Mesendoderm (in vitro differentiated cells): ENCODE measurements at regions not wholly inside any gene's neighbourhood (a gene's known extent, or its start where the extent isn't known, plus 50 kb on each side); places are given as distances from the start of the nearest gene placed in this dataset.

Source experiments
- DNase-seq: peaks from one replicate; pipeline ENCODE4 v3.0.0; 2013
- H2AK5ac ChIP-seq: 2 replicates; pipeline ENCODE4 v1.6.1; 2013; ENCODE audit warnings: low read length, inconsistent platforms
- H2BK120ac ChIP-seq: 2 replicates; pipeline ENCODE4 v1.6.1; 2013; ENCODE audit warnings: low read depth, mild to moderate bottlenecking, low read length, moderate library complexity, mixed read lengths
- H2BK15ac ChIP-seq: replicated peaks from 2 replicates; pipeline ENCODE4 v1.6.1; 2013; ENCODE audit warnings: low read depth, mild to moderate bottlenecking, moderate library complexity
- H2BK5ac ChIP-seq: 2 replicates; pipeline ENCODE4 v1.6.1; 2013; ENCODE audit warnings: low read length, inconsistent platforms
- H3K18ac ChIP-seq: 2 replicates; pipeline ENCODE4 v1.6.1; 2013; ENCODE audit warnings: mild to moderate bottlenecking, low read length, mixed read lengths
- H3K23ac ChIP-seq: one replicate; pipeline ENCODE4 v1.6.1; 2013; ENCODE audit warnings: low read length
- H3K27ac ChIP-seq: 2 replicates; pipeline ENCODE4 v1.5.1; 2013; ENCODE audit warnings: low read depth, mild to moderate bottlenecking, inconsistent platforms, low read length, moderate library complexity
- H3K27me3 ChIP-seq: 2 replicates; pipeline ENCODE4 v1.6.1; 2013; ENCODE audit warnings: low read length, control low read depth, mild to moderate bottlenecking, inconsistent platforms; ENCODE audit not compliant: insufficient read depth, poor library complexity
- H3K36me3 ChIP-seq: 2 replicates; pipeline ENCODE4 v1.6.1; 2013; ENCODE audit warnings: low read length, inconsistent platforms; ENCODE audit not compliant: control insufficient read depth, insufficient read depth
- H3K4ac ChIP-seq: one replicate; pipeline ENCODE4 v1.6.1; 2013; ENCODE audit warnings: low read depth, mild to moderate bottlenecking, low read length, moderate library complexity
- H3K4me1 ChIP-seq: 2 replicates; pipeline ENCODE4 v1.6.1; 2013; ENCODE audit warnings: low read depth, low read length, inconsistent platforms; ENCODE audit not compliant: control insufficient read depth
- H3K4me2 ChIP-seq: 2 replicates; pipeline ENCODE4 v1.6.1; 2013; ENCODE audit warnings: low read length
- H3K4me3 ChIP-seq: 2 replicates; pipeline ENCODE4 v1.5.1; 2013; ENCODE audit warnings: mild to moderate bottlenecking, low read length
- H3K56ac ChIP-seq: one replicate; pipeline ENCODE4 v1.6.1; 2013; ENCODE audit warnings: low read length
- H3K79me1 ChIP-seq: 2 replicates; pipeline ENCODE4 v1.6.1; 2013; ENCODE audit warnings: low read length, inconsistent platforms
- H3K79me2 ChIP-seq: 2 replicates; pipeline ENCODE4 v1.6.1; 2013; ENCODE audit warnings: mild to moderate bottlenecking, low read length; ENCODE audit not compliant: control insufficient read depth, insufficient read depth
- H3K9ac ChIP-seq: 2 replicates; pipeline ENCODE4 v1.6.1; 2013; ENCODE audit warnings: low read length, inconsistent platforms
- H4K5ac ChIP-seq: one replicate; pipeline ENCODE4 v1.6.1; 2013; ENCODE audit warnings: low read length
- H4K8ac ChIP-seq: one replicate; pipeline ENCODE4 v1.6.1; 2013; ENCODE audit warnings: low read depth, mild to moderate bottlenecking, control low read depth, low read length, moderate library complexity
- WGBS: extraction: QIAGEN DNeasy Blood & Tissue Kit; methylation state at CpG from one replicate; pipeline ENCODE4 v1.1.7; 2013; ENCODE audit warnings: low lambda C conversion rate, missing lambda C conversion rate; ENCODE audit not compliant: insufficient coverage; ENCODE audit errors: extremely low coverage; 5-methylcytosine and 5-hydroxymethylcytosine counted together

DNA sequence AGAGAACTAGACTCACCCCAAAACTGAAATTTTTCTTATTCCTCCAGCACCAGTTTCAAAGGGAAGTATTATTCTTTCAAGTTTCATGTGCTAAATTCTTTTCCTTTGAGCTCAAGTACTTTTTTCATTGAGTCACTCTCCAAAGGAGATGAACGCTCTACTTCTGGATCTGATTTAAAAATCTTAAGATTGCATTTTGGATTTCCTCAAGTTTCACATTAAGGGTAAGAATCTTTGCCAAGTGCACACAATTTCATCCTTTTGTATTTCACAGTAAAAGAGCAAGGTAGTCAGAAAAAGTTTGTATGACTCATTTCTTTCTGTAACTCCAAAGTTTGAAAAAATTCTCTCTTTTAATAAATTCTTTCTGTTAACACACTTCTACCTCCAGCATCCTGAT is 435.5 kb downstream of the RAB38 start:
- Histone ChIP-seq H2BK5ac (no peak overlapping the region), H3K4me1 (no peaks in the 10 kb centered on the region), H2BK120ac (no peak overlapping the region), H3K9ac (no peak overlapping the region), H3K56ac (no peak overlapping the region), H3K79me2 (no peaks in the 10 kb centered on the region), H2AK5ac (no peak overlapping the region), H3K27ac (no peak overlapping the region), H3K4me2 (no peak overlapping the region), H4K5ac (no peak overlapping the region), H4K8ac (no peak overlapping the region), H2BK15ac (no peak overlapping the region), H3K4ac (no peak overlapping the region), H3K18ac (no peak overlapping the region), H3K79me1 (no peaks in the 10 kb centered on the region), H3K36me3 (no peaks in the 10 kb centered on the region), H3K23ac (no peak overlapping the region), H3K27me3 (no peaks in the 10 kb centered on the region), H3K4me3 (no peak overlapping the region)
- DNase-seq = no peak
- WGBS = no CpG with 5 or more reads among the region's 1 CpG

DNA sequence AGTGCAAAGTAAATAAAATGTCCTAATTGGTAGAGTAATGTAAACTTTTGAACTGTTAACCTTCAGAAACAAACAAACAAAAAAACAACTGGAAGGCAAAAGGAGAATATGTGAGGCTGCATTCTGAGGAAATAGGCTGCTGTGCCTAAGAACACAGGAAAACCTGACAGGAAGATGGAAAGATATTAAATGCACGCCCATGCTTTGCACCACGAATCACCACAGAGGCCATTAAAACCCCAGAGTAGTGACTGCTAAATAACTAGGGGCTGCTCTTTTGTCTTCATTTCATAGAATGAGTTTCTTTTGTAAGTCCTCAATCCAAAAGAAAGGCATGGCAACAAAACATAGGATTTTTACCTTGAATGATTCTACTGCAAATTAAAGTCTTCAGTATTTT is 436.0 kb downstream of the RAB38 start:
- no CpG with 5 or more reads among the region's 2 CpGs for WGBS
- Histone ChIP-seq H2BK15ac (peak overlapping the region; percentile 45), H4K5ac (no peak overlapping the region), H3K9ac (no peak overlapping the region), H3K79me1 (no peaks in the 10 kb centered on the region), H2BK5ac (no peak overlapping the region), H4K8ac (no peak overlapping the region), H3K79me2 (no peaks in the 10 kb centered on the region), H3K27me3 (no peaks in the 10 kb centered on the region), H3K27ac (no peak overlapping the region), H2BK120ac (no peak overlapping the region), H3K56ac (no peak overlapping the region), H3K4ac (no peak overlapping the region), H3K36me3 (no peaks in the 10 kb centered on the region), H3K4me1 (no peaks in the 10 kb centered on the region), H2AK5ac (no peak overlapping the region), H3K23ac (no peak overlapping the region), H3K4me3 (no peak overlapping the region), H3K4me2 (no peak overlapping the region), H3K18ac (no peak overlapping the region)
- DNase-seq = no peak

DNA sequence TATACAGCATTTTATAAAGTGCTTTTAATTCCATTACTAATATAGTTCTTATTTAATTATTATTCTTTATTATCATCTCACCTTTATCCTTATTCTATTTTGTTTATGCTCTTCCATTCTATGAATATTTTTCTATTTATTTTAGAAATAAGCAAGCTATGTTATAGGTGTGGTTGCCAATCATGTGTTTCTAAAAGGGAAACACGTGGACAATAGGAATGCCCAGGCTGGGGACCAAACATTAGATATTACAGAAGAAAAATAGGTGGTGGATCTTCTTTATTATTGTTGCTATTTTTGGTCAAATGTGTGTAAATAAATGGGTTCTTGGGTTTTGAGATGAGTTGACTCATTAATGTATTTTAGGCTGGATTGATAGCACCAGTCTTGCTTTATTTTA is 438.3 kb downstream of the RAB38 start:
- Histone ChIP-seq H3K27ac (no peak overlapping the region), H2AK5ac (no peak overlapping the region), H2BK120ac (no peak overlapping the region), H3K4me3 (no peak overlapping the region), H4K5ac (no peak overlapping the region), H3K79me1 (no peaks in the 10 kb centered on the region), H3K4me2 (no peak overlapping the region), H4K8ac (no peak overlapping the region), H3K9ac (no peak overlapping the region), H2BK15ac (no peak overlapping the region), H3K79me2 (no peaks in the 10 kb centered on the region), H3K18ac (no peak overlapping the region), H3K27me3 (no peaks in the 10 kb centered on the region), H2BK5ac (no peak overlapping the region), H3K56ac (no peak overlapping the region), H3K4me1 (no peaks in the 10 kb centered on the region), H3K23ac (no peak overlapping the region), H3K36me3 (no peaks in the 10 kb centered on the region), H3K4ac (no peak overlapping the region)
- no peak for DNase-seq
- WGBS = no CpG with 5 or more reads among the region's 1 CpG

DNA sequence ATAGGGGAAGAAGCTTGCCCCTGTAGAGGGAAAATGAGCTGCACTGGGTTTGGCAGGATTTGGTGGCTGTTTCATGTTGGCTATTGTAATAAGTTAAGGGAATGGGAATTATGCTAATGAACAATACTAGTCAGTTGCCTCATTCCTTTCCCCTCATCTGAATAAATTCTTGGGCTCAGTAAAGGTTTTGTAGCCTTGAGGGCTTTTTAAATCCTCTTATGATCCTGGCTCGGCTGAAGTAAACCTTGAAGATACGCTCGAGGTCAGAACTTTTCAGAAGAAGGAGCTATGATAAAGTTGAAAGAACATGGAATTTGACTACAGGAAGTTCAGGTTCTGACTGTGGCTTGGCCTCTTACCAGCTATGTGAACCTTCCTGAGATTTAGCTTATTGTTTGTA is 448.7 kb downstream of the RAB38 start:
- no peak overlapping the region for H2BK120ac ChIP-seq
- no CpG with 5 or more reads among the region's 3 CpGs for WGBS
- DNase-seq = peak; percentile 50
- no peak overlapping the region for H4K8ac ChIP-seq
- no peak overlapping the region for H2AK5ac ChIP-seq
- H4K5ac ChIP-seq = no peak overlapping the region
- H3K79me2 ChIP-seq = no peaks in the 10 kb centered on the region
- no peaks in the 10 kb centered on the region for H3K36me3 ChIP-seq
- H3K79me1 ChIP-seq = no peaks in the 10 kb centered on the region
- H3K56ac ChIP-seq = no peak overlapping the region
- no peaks in the 10 kb centered on the region for H3K27me3 ChIP-seq
- H3K18ac ChIP-seq = peak overlapping the region; percentile 39
- H3K9ac ChIP-seq = no peak overlapping the region
- no peak overlapping the region for H3K23ac ChIP-seq
- H3K4me2 ChIP-seq = no peak overlapping the region
- no peak overlapping the region for H2BK15ac ChIP-seq
- no peak overlapping the region for H2BK5ac ChIP-seq
- no peaks in the 10 kb centered on the region for H3K4me1 ChIP-seq
- no peak overlapping the region for H3K4ac ChIP-seq
- no peak overlapping the region for H3K4me3 ChIP-seq
- H3K27ac ChIP-seq = no peak overlapping the region

DNA sequence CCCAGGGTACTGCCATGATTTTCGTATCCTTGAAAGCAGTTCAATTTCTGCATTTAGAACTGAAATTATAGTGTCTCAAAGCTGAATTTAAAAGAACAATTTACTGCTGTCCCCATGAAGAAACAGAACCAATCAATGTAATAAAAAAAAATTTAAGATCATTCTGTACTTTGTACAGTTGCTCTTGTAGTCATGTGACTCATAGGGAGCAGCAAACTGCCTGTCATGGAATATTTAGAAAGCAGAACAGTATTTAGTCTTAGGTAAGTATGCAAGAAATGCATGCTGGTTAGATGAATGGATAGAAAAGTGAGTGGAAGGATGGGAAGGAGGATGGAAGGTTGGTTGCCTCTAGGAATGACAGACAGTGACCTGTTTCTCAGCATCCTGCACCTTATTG is 450.9 kb downstream of the RAB38 start:
- H3K56ac ChIP-seq = no peak overlapping the region
- H3K27me3 ChIP-seq = no peaks in the 10 kb centered on the region
- H3K18ac ChIP-seq = no peak overlapping the region
- no peak for DNase-seq
- H2BK5ac ChIP-seq = no peak overlapping the region
- no peak overlapping the region for H3K9ac ChIP-seq
- H4K8ac ChIP-seq = no peak overlapping the region
- H3K36me3 ChIP-seq = no peaks in the 10 kb centered on the region
- H2BK15ac ChIP-seq = no peak overlapping the region
- no peaks in the 10 kb centered on the region for H3K79me2 ChIP-seq
- WGBS = no CpG with 5 or more reads among the region's 1 CpG
- H3K23ac ChIP-seq = no peak overlapping the region
- H3K27ac ChIP-seq = no peak overlapping the region
- H3K4me3 ChIP-seq = no peak overlapping the region
- no peaks in the 10 kb centered on the region for H3K79me1 ChIP-seq
- no peak overlapping the region for H2BK120ac ChIP-seq
- H3K4ac ChIP-seq = no peak overlapping the region
- H2AK5ac ChIP-seq = no peak overlapping the region
- H3K4me1 ChIP-seq = no peaks in the 10 kb centered on the region
- no peak overlapping the region for H4K5ac ChIP-seq
- no peak overlapping the region for H3K4me2 ChIP-seq

DNA sequence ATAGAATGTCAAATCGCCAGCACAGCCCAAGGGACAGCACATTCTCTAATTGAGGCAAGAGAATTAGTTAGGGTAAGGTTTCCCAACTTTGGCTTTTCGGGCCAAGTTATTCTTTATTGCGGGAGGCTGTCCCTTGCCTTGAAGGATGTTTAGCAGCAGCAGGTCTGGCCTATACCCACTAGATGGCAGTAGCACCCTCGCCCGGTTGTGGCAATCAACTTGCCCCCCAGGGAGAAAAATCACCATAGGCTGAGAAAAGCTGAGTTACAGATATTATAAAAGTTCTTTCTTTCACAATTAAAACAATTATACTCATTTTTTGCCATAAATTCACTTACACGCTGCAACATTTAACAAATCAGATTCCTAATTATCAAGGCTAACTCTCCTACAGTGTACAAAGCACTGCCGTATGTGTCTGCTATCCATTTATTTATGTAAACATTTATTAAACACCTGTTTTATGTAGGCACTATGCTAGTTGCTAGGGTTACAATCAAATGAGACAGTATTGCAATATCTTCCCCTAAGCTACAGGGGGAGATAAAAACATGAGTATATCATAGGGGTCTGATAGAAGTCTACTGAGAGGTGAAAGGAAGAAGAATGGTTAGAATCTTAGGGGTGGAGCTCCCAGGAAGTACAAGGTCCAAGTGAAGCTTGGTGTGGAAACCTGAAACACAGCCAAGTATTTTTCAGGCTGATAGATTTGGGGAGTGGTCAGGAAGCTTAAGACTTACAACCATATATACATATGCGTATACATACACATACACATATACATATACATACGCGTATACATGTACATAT is 452.3 kb downstream of the RAB38 start:
- Histone ChIP-seq H3K79me2 (no peaks in the 10 kb centered on the region), H3K79me1 (no peaks in the 10 kb centered on the region), H3K27ac (no peak overlapping the region), H2BK5ac (no peak overlapping the region), H3K18ac (peak overlapping the region; percentile 84), H3K4me2 (no peak overlapping the region), H3K4me3 (no peak overlapping the region), H3K23ac (no peak overlapping the region), H4K8ac (peak overlapping the region; percentile 39), H2AK5ac (no peak overlapping the region), H2BK15ac (no peak overlapping the region), H3K56ac (no peak overlapping the region), H4K5ac (no peak overlapping the region), H3K4me1 (no peaks in the 10 kb centered on the region), H2BK120ac (peak overlapping the region; percentile 45), H3K36me3 (no peaks in the 10 kb centered on the region), H3K9ac (no peak overlapping the region), H3K4ac (no peak overlapping the region), H3K27me3 (no peaks in the 10 kb centered on the region)
- DNase-seq = peak; percentile 68
- WGBS = 100% methylated on average over 1 of the region's 10 CpGs
